SK-N-MC (cell line): ENCODE measurements at regions not wholly inside any gene's neighbourhood (a gene's known extent, or its start where the extent isn't known, plus 50 kb on each side); places are given as distances from the start of the nearest gene placed in this dataset.
"Not testable (repeated sequence)": the region's sequence is repeated elsewhere in the genome, so short reads cannot be mapped to it uniquely, and the experiment has no call there.

Experiments
- DNase-seq: peaks from one replicate; pipeline ENCODE4 v3.0.0-alpha.2; 2011; ENCODE audit warnings: low read depth, low spot score
- H3K27ac ChIP-seq: fragments of 200-600 bp; sonication (generic); 2 replicates; pipeline ENCODE4 v1.5.1; 2016; ENCODE audit warnings: mixed run types
- H3K36me3 ChIP-seq: fragments of 200-600 bp; sonication (generic); 2 replicates; pipeline ENCODE4 v1.6.1; 2017; ENCODE audit warnings: antibody characterized with exemption, low read length, mixed read lengths; ENCODE audit not compliant: insufficient read depth
- H3K4me3 ChIP-seq: fragments of 200-600 bp; sonication (generic); 2 replicates; pipeline ENCODE4 v1.5.1; 2016
- H3K9ac ChIP-seq: fragments of 200-600 bp; sonication (generic); 2 replicates; pipeline ENCODE4 v1.8.0; 2017; ENCODE audit warnings: mixed run types, mixed read lengths; ENCODE audit not compliant: insufficient read length
- H3K9me3 ChIP-seq: fragments of 200-600 bp; sonication (generic); 2 replicates; pipeline ENCODE4 v1.6.1; 2017; ENCODE audit warnings: low read depth, mild to moderate bottlenecking, antibody characterized with exemption, low read length, moderate library complexity, mixed read lengths
- EZH2 ChIP-seq: fragments of 200-600 bp; sonication (generic); IDR thresholded peaks from one replicate; pipeline ENCODE4 v1.6.1; 2017; ENCODE audit warnings: antibody characterized with exemption
- FOXP2 ChIP-seq: optimal IDR thresholded peaks from 2 replicates; pipeline ENCODE3; 2011; ENCODE audit warnings: mild to moderate bottlenecking, moderate library complexity; ENCODE audit not compliant: insufficient read depth; ENCODE audit errors: extremely low read length, control extremely low read depth
- POLR2AphosphoS5 ChIP-seq: IDR thresholded peaks from 2 replicates; pipeline ENCODE4 v1.6.1; 2012; ENCODE audit warnings: mild to moderate bottlenecking, low read depth, low read length, borderline replicate concordance

DNA sequence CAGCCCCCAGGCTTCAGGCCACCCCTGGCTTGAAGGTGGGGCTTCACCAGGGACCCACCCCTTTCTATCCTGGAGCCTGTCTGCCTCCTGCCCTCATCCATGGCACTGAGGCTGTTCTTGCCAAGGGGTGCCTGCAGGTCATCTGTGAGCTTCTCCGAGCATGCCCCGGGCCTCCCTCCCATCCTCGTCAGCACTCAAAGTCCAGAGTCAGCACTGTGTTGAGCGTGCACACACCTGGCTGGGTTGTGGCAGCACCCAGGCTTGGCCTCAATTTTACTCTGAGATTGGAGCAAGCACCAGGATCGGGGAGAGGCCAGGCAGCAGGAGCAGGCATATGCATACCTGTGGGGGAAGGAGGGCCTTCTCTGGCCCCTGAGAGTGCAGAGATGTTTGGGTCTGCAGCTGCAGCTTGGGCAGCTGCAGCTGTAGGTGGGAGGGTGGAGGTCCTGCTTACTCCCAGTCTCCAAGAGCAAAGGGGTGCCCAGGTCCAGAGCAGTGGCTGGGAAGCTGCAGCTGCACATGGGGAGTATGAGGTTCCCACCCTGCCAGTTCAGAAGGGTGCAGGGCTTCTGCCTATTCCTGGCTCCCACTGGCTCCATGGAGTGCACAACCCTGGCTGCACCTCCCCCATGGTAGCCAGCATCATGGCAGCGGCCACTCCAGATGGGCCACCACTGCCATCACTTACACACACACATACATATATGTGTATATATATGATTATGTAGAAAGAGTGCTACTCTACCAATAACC is 488.7 kb downstream of the JRKL start:
- DNase-seq: no peak
- no peak for TF ChIP-seq POLR2AphosphoS5
- no peak for TF ChIP-seq EZH2
- TF ChIP-seq FOXP2: no peak
- H3K9me3 ChIP-seq: no peaks in the 10 kb centered on the region
- no peaks in the 10 kb centered on the region for H3K36me3 ChIP-seq
- H3K27ac ChIP-seq: no peak overlapping the region
- no peak overlapping the region for H3K9ac ChIP-seq
- H3K4me3 ChIP-seq: no peak overlapping the region

DNA sequence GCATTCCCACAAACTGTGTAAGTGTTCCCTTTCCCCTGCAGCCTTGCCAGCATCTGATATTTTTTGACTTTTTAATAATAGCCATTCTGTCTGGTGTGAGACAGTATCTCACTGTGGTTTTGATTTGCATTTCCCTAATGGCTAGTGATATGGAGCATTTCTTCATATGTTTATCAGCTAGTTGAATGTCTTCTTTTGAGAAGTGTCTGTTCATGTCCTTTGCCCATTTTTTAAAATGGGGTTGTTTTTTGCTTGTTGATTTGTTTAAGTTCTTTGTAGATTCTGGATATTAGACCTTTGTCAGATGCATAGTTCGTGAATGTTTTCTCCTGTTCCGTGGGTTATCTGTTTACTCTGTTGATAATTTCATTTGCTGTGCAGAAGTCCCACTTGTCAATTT is 492.8 kb downstream of the JRKL start:
- not testable (repeated sequence) for DNase-seq, H3K36me3 ChIP-seq, H3K9ac ChIP-seq, H3K4me3 ChIP-seq, H3K27ac ChIP-seq, H3K9me3 ChIP-seq

DNA sequence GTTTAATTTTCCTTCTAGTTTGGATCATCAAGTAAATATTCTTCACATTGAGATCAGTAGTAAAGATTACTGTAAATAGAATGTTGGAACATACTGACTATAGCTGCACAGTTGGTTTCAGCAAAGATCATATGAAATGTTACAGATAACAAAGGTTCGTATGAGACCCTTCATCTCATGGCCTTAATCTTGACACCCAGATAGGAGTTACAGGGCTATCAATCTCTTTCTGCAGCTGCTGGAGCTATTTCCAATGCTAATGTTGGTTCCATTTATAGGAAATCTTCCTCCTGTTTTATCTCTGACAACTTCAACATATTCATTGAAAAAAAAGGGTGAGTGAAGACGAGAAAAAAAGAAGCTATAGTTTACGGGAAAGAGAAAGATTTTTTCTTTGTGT is 495.6 kb downstream of the JRKL start:
- no peak overlapping the region for H3K9ac ChIP-seq
- H3K9me3 ChIP-seq: no peaks in the 10 kb centered on the region
- no peaks in the 10 kb centered on the region for H3K36me3 ChIP-seq
- no peak overlapping the region for H3K4me3 ChIP-seq
- DNase-seq: no peak
- TF ChIP-seq POLR2AphosphoS5 (no peak), EZH2 (no peak), FOXP2 (no peak)
- H3K27ac ChIP-seq: no peak overlapping the region

DNA sequence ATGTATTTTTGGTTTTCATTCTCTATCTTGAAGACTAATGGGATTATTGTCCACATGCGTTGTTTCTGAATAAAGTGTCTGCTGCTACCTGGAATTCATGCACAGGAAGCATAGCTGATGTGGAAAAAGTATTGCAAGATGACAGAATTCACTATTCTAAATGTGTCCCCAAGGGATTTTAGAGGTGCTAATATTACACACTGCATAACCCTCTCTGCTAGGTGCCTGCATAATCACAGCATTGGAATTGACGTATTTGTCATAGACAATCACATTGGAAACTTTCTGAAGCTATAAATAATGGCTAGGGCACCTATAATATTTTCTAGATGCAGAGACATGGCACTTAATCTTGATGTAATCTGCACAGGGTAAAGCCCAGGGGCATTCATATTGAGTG is 496.1 kb downstream of the JRKL start:
- Histone ChIP-seq H3K9ac (no peak overlapping the region), H3K27ac (no peak overlapping the region), H3K4me3 (no peak overlapping the region), H3K36me3 (no peaks in the 10 kb centered on the region), H3K9me3 (no peaks in the 10 kb centered on the region)
- DNase-seq: no peak
- TF ChIP-seq EZH2: no peak
- TF ChIP-seq POLR2AphosphoS5: no peak
- no peak for TF ChIP-seq FOXP2

DNA sequence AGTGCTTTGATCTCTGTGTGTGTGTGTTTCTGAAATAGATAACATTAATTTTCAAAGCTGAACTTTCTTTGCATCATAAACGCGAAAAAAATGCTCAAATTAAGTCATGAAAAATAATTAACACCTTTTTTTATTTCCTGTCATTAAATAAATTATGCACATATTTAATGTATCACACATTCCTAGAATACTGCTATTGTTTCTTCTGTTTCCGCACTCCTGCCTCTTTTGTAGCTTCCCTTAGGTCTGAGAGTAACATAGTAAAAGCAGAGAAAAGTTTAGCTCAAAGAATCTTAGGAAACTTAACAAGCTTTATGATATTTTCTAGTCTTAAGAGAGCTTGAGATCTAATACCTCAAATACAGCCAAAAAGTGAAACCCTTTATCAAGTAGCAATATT is 504.2 kb downstream of the JRKL start:
- Histone ChIP-seq H3K27ac (no peak overlapping the region), H3K9ac (no peak overlapping the region)

DNA sequence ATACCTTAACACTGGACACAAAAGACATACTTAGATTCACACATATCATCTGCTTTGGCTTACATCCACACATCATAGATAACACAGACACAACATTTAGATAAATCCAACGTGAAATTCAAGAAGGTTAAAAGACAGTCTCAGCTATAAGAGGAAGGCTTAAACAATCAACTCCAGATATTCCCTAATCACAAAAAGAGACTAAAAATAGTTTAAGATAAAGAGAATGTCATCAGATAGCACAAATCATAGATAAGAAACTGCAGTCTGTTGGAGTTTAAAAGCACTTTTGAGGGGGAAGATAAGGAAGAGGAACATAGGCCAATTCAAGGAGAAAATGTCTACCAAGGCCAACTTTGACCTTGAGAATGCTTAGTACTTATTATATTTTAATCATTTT is 504.8 kb downstream of the JRKL start:
- DNase-seq: no peak
- H3K9me3 ChIP-seq: no peaks in the 10 kb centered on the region
- H3K27ac ChIP-seq: no peak overlapping the region
- H3K4me3 ChIP-seq: no peak overlapping the region
- TF ChIP-seq EZH2 (no peak), POLR2AphosphoS5 (no peak), FOXP2 (no peak)
- H3K36me3 ChIP-seq: no peaks in the 10 kb centered on the region
- no peak overlapping the region for H3K9ac ChIP-seq

More for the DNA sequence above, 504.2 kb downstream of the JRKL start:
- no peaks in the 10 kb centered on the region for H3K36me3 ChIP-seq
- no peak for DNase-seq
- H3K4me3 ChIP-seq: no peak overlapping the region
- TF ChIP-seq POLR2AphosphoS5 (no peak), EZH2 (no peak)
- H3K9me3 ChIP-seq: no peaks in the 10 kb centered on the region

DNA sequence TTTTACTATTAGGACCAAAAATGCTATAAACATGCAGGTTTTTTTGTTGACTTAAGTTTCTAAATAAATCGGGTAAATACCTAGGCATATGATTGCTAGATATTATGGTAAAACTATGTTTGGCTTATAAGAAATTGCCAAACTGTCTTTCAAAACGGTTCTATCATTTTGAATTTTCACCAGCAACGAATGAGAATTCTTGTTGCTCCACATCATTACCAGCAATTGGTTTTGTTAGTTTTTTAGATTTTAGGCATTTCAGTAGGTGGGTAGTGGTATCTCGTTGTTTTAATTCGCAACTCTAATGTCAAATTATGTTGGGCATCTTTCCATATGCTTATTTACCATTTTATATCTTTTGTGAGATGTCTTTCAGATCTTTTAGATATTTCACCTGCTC is 510.2 kb downstream of the JRKL start:
- H3K36me3 ChIP-seq: no peaks in the 10 kb centered on the region
- H3K4me3 ChIP-seq: no peak overlapping the region
- no peak overlapping the region for H3K27ac ChIP-seq
- no peaks in the 10 kb centered on the region for H3K9me3 ChIP-seq
- DNase-seq: no peak
- H3K9ac ChIP-seq: no peak overlapping the region
- TF ChIP-seq EZH2 (no peak), POLR2AphosphoS5 (no peak), FOXP2 (no peak)

DNA sequence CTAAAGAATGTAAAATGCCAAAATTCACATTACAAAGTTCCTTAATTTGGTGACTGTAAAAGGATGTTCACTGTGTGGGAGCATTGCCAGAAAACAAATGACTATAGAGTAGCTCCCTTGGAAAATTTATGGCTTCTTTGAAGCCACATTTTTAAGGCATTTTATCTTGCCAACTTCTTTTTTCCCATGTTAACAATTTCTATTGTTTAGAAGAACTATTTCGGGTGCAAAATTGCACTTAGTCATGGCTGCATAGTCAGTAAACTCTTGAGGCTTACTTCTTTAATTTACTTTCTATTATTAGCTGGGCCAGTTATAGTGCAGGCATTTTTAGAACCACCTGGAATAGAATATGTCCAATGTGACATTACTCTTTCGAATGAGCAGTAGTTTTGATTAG is 515.3 kb downstream of the JRKL start:
- Histone ChIP-seq H3K9me3 (no peaks in the 10 kb centered on the region), H3K9ac (no peak overlapping the region), H3K27ac (no peak overlapping the region), H3K4me3 (no peak overlapping the region), H3K36me3 (no peaks in the 10 kb centered on the region)
- TF ChIP-seq EZH2 (no peak), FOXP2 (no peak)
- DNase-seq: no peak

DNA sequence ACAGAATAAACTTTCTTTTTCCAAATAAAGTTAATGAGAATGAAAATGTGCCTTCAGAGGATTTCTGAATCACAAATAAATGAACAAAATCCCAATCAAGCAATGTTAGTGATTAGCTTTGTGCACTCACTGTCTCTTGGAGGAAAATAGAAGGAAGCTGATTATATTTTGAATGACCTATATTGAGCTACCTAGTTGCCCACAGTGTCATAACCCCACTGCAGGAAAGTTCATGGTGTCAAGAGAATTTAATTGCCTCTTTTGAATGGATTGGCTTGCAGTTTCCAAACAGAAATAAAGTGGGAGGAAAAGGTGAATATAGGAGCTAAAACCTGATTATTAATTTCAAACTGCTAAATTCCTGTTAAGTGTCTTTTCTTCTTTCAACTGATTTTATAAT is 515.9 kb downstream of the JRKL start:
- no peak for TF ChIP-seq EZH2
- TF ChIP-seq POLR2AphosphoS5: no peak
- no peak for TF ChIP-seq FOXP2
- H3K36me3 ChIP-seq: no peaks in the 10 kb centered on the region
- H3K9ac ChIP-seq: no peak overlapping the region
- no peak overlapping the region for H3K27ac ChIP-seq
- no peak for DNase-seq
- H3K4me3 ChIP-seq: no peak overlapping the region
- H3K9me3 ChIP-seq: no peaks in the 10 kb centered on the region
